ENCODE measurements at regions not wholly inside any gene's neighbourhood (a gene's known extent, or its start where the extent isn't known, plus 50 kb on each side); places are given as distances from the start of the nearest gene placed in this dataset.

DNA sequence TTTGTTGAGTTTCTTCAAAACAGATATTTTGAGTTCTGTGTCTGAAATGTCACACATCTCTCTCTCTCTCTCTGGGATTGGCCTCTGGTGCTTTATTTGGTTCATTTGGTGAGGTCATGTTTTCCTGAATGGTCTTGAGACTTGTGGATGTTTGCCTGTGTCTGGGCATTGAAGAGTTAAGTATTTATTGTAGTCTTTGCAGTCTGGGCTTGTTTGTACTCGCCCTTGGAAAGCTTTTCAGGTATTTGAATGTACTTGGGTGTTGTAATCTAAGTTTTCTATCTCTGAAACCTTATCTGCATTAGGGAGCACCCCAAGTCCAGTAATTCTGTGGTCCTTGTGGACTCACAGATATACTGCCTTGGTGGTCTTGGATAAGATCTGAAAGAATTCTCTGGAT is 106.7 kb upstream of the PRSS58 start:
- TF ChIP-seq, protein P1, sequence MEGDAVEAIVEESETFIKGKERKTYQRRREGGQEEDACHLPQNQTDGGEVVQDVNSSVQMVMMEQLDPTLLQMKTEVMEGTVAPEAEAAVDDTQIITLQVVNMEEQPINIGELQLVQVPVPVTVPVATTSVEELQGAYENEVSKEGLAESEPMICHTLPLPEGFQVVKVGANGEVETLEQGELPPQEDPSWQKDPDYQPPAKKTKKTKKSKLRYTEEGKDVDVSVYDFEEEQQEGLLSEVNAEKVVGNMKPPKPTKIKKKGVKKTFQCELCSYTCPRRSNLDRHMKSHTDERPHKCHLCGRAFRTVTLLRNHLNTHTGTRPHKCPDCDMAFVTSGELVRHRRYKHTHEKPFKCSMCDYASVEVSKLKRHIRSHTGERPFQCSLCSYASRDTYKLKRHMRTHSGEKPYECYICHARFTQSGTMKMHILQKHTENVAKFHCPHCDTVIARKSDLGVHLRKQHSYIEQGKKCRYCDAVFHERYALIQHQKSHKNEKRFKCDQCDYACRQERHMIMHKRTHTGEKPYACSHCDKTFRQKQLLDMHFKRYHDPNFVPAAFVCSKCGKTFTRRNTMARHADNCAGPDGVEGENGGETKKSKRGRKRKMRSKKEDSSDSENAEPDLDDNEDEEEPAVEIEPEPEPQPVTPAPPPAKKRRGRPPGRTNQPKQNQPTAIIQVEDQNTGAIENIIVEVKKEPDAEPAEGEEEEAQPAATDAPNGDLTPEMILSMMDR (IDR thresholded peaks at IDR 0.05): no peak
- no peak for TF ChIP-seq ZFX (IDR thresholded peaks at IDR 0.05; ENCODE audit: borderline replicate concordance)
- no peak overlapping the region for H3K27ac ChIP-seq

DNA sequence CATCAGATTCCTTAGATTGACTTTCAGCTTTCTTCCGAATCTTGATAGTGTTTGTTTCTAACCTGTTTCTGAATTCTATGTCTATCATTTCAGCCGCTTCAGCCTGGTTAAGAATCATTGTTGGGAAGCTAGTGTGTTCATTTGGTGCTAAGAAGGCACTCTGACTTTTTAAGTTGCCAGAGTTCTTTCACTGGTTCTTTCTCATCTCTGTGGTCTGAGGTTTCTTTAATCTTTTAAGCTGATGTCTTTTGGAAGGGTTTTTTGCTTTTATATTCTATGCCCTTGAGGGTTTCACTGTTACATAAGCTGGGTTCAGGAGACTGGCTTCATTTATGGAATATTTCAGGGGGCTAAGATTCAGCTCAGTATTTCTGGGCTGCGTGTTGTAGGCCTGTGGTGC is 104.5 kb upstream of the PRSS58 start:
- TF ChIP-seq, protein P1 (IDR thresholded peaks at IDR 0.05): no peak
- TF ChIP-seq ZFX (IDR thresholded peaks at IDR 0.05; ENCODE audit: borderline replicate concordance): no peak
- H3K27ac ChIP-seq: no peak overlapping the region

DNA sequence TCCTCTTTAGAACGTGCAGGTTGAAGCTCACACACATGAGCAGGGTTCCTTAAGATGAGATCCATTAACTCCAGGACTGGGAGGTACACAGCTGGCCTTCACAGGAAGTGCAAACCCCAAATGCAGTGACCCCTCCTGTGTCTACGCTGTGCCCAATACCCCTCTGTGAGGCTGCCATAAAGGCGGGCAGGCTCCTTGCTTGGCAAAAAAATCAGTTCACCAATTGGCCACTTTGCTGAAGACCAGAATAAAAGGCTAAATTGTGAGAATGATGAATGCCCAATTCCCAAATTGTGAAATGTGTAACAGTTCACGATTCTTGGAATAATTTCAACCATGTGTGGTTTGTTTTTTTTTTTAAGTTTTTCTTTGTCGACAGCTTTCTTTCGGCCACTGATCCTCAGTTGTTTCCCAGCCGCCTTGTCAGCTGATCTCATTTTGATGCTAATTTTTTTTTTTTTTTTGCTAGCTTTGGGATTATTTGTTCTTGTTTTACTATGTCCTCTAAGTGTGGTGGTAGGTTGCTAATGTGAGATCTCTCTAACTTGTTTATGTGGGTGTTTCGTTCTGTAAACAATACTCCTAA is 101.9 kb upstream of the PRSS58 start:
- no peak overlapping the region for H3K27ac ChIP-seq
- TF ChIP-seq ZFX (IDR thresholded peaks at IDR 0.05; ENCODE audit: borderline replicate concordance): no peak
- TF ChIP-seq, protein P1 (IDR thresholded peaks at IDR 0.05): no peak

DNA sequence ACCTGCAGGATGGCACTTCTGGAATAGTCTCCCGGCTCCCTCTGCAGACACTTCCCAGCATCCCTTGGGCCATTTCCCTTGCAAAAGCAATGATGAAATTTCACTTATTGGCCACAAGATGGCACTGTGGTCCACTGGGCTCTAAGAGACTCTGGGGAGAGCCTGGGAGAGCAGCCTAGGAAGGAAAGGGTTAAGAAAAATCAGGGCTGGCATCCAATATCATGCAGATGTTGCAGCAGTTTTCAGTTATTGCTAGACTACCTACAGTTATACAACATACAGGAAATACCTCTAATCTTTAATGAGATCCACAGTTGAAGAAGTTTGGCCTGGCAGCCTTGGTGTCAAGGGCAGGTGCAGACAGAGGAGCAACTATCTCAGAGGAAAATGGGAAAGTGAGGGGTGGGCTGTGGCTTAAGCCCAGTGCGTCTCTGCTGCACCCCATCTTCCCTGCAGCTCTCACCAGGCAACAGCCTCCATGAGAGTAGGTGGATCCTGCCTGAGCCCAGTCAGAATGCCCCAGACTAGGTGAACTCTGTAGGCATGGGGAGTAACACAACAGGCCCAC is 100.2 kb upstream of the PRSS58 start:
- TF ChIP-seq, protein P1 (IDR thresholded peaks at IDR 0.05): peak; percentile 95
- TF ChIP-seq ZFX (IDR thresholded peaks at IDR 0.05; ENCODE audit: borderline replicate concordance): no peak
- H3K27ac ChIP-seq: no peak overlapping the region

DNA sequence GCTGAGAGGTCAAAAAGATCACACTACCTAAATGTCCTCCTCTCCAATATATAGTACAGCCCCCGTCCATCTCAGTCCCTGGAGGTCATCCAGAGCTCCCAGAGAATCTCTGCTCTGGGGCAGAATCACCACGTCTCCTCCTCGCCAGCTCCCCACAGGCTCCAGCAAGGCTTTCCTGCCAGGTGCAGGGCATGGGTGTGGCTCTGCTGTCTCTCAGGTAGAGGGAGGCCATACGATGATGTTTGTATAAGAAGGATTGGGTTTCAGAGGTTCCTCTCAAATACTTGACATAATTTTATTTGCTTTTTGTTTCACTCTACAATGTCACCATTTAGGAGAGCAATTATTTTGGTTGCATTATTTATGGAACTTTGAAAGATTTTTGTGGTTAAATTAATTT is 98.3 kb upstream of the PRSS58 start:
- H3K27ac ChIP-seq: no peak overlapping the region
- no peak for TF ChIP-seq ZFX (IDR thresholded peaks at IDR 0.05; ENCODE audit: borderline replicate concordance)
- TF ChIP-seq, protein P1 (IDR thresholded peaks at IDR 0.05): no peak

DNA sequence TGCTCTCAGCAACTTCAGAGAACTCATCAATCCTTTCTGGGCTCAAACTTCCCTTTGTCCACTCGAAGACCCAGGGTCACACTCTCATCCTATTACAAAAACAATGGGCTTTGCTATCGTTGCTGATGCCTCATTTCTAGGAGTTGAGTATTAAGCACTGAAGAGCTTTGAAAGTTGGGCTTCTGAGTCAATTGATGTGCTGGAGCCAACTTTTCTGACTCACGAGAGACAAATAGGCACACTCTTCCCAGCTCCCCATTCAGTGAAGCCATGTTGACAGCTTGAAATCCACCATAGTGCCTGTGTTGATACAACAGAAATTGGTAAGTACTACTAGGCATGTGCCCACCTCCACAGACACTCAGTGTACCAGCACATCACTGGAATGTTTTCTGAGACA is 97.5 kb upstream of the PRSS58 start:
- no peak for TF ChIP-seq ZFX (IDR thresholded peaks at IDR 0.05; ENCODE audit: borderline replicate concordance)
- TF ChIP-seq, protein P1 (IDR thresholded peaks at IDR 0.05): no peak
- H3K27ac ChIP-seq: no peak overlapping the region

DNA sequence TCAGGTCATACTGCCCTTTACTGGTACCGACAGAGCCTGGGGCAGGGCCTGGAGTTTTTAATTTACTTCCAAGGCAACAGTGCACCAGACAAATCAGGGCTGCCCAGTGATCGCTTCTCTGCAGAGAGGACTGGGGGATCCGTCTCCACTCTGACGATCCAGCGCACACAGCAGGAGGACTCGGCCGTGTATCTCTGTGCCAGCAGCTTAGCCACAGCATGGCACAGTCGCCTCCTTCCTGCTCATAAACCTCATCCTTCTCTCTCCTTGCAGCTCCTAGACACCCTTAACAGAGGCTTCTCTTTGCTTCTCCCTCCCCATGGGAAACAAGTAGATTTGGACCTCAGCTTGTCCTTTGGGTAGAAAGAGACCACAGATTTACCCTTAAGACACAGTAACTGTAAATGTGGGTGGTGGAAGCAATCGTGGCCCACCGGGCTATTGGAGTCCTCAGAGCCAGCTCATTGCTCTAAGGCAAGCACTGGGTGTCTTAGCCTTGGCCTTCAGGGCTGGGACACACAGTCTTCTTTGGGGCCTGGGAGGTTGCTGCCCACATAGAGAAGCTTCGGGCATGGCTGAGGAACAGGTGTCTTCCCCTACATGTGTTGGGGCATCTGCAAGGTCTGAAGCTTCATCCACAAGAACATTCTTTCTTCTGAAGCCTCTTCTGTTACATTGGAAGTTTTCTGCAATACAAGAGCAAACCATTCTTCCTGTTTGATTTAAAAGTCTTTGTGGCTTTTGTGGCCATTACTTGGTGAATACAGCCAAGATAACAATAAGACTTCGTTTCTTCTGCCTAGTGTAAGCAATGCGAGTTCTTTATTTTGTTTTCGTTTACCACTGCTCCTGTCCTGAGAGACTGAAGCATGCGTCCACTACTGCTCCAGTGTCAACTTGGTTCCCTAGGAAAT is 95.5 kb upstream of the PRSS58 start:
- H3K27ac ChIP-seq: no peak overlapping the region
- TF ChIP-seq, protein P1 (IDR thresholded peaks at IDR 0.05): no peak
- no peak for TF ChIP-seq ZFX (IDR thresholded peaks at IDR 0.05; ENCODE audit: borderline replicate concordance)

Data from 22Rv1 (cell line).